GM19239 (cell line): ENCODE measurements at regions not wholly inside any gene's neighbourhood (a gene's known extent, or its start where the extent isn't known, plus 50 kb on each side); places are given as distances from the start of the nearest gene placed in this dataset.

Experiments used
- DNase-seq: peaks from one replicate; pipeline ENCODE4 v3.0.0; 2011; ENCODE audit warnings: low spot score; ENCODE audit not compliant: insufficient read length
- FAIRE-seq: peaks from 2 replicates; lab custom pipeline; 2011; peaks lifted over from hg19 to GRCh38; lab: Jason Lieb, UNC

DNA sequence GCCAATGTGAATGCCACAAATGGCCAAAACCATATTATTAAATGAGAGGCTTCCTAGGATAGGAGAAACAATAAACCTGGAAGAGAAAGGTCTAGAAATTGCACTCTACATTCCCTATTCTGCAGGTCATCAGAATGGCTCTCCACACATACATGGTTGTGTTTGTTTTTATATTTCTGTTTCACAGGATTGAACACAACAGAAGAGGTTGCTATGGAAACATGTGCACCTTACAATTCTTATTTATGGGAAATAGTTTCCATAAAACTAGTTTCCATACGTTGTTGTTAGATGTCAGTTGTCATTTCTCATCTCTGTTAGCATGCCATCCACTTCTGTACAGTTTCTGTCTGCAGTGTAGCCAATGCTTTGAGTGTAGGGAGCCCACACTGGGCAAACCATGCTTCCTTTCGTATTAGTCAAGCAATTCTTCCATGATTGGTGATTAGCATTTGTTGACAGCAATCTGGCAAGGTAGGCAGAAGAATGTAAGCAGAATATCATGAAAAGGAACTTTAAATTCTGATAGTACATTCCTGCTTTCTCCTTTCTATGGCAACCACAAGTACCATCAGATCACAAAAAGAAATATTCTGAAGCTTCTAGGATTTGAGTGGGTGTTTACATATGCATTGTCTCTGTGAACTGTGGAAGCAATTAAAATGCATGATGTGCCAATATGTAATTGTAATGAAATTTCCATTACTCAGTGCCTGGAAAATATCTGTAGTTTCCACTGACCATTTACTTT is 141.6 kb upstream of the AVPR1A start:
- FAIRE-seq (no peak), DNase-seq (no peak)

DNA sequence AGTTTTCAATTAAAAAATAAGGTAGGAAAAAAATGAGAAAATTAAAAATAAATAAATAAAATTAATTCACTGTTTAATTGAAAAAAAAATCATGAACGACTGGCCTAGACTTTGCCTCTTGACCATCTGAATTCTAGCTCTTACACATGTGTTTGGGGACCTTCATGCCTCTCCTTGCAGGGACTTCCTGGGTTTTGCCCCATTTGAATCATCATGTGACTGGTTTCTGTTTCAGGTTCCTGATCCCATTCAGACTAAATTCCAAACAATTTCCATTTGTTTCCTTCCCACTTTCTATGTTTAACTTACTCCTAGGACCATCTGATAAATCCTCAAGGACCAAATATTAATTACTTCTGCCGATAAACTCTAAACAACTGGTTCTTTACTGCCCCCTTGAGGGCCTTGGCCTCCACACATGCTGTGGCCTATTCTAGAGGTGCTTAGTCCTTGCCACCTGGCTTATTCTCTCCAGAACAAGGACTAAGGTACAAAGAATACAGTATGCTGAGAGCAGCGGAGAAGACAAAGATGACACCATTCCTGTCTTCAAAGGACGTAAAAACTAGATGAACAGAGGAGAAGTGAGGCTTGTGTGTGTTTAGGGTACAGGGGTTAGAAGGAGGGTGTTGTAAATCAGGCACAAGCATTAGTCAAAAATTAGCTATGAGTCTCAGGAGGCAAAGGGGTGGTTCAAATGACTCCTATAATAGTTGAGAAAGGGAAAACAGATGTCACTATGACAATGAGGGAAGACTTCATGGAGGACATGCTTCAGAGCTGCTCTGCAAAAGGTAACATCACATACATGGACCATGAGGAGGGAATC is 125.8 kb upstream of the AVPR1A start:
- DNase-seq (no peak), FAIRE-seq (peak; percentile 53)

- DNase-seq (no peak), FAIRE-seq (no peak)
Observed at GRCh38 chr12:63266988-63267387, 116.0 kb upstream of the AVPR1A start.

DNA sequence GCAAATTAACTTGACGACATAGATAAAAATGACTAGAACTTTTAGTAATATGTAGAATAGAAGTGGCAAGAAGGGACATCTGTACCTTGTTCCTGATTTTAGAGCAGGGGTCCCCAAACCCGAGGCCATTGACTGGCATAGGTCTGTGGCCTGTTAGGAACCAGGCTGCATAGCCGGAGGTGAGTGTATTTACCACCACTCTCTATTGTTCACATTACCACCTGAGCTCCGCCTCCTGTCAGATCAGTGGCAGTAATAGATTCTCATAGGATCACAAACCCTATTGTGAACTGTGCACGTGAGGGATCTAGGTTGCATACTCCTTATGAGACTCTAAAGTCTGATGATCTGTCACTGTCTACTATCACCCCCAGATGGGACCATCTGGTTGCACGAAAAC is 113.6 kb upstream of the AVPR1A start:
- FAIRE-seq (no peak), DNase-seq (no peak)

GRCh38 chr12:63250486-63250885 is 99.5 kb upstream of the AVPR1A start:
- no peak for FAIRE-seq
- no peak for DNase-seq

DNA sequence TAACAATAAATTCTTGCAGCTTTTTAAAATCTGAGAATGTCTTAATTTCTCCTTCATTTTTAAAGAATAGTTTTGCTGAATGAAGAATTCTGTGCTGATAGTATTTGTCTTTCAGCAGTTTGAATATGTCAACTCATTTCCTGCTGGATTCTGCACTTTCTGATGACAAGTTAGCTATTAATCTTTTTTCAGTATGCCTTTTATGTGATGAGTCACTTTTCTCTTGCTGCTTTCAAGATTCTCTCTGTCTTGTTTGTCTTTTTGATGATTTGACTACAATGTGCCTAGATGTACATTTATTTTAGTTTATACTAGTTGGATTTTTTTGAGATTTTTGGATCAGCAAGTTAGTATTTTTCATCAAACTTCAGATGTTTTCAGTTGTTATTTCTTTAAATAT is 87.9 kb upstream of the AVPR1A start:
- DNase-seq (no peak), FAIRE-seq (no peak)

GRCh38 chr12:63232896-63233295 is 81.9 kb upstream of the AVPR1A start:
- FAIRE-seq (no peak), DNase-seq (no peak)

DNA sequence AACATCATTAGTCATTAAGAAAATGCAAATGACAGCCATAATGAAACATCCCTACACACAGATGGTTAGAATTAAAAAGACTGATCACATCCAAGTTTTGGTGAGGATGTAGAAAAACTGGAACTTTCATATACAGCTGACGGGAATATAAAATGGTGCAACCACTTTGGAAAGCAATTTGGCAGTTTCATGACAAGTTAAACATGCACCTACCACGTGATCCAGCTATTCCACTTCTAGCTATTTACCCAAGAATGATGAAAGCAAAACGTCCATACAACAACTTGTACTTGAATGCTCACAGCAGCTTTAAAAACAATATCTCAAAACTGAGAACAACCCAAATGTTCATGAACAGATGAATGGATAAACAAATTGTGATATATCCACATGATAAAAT is 77.9 kb upstream of the AVPR1A start:
- FAIRE-seq (no peak), DNase-seq (no peak)

- no peak for DNase-seq
- no peak for FAIRE-seq
Observed at GRCh38 chr12:63226792-63227463, 75.9 kb upstream of the AVPR1A start.

- DNase-seq, result no peak
- FAIRE-seq, result no peak
Observed at GRCh38 chr12:63224396-63224795, 73.4 kb upstream of the AVPR1A start.

GRCh38 chr12:63223128-63223527 is 72.1 kb upstream of the AVPR1A start:
- FAIRE-seq (no peak), DNase-seq (no peak)

DNA sequence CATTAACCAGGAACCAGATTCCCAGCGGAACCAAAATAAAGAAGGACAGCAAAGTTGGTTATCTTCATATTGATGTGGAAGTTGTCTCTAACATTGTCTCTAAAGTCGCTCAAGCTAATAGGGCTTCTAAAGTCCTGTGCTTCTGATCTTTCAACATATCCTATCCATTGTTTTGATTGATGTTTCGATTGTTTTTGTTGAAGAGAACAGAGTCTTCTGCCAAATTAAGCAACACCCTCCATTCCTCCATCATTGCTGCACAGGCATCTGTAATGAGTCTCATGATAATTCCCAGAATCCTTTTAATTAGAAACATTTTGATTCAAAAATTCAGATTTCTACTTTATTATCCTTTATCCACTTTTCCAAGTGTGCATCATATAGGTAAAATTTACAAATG is 71.6 kb upstream of the AVPR1A start:
- DNase-seq (no peak), FAIRE-seq (no peak)

GRCh38 chr12:63220921-63221320 is 69.9 kb upstream of the AVPR1A start:
- DNase-seq (no peak), FAIRE-seq (no peak)

GRCh38 chr12:63212316-63212715 is 61.3 kb upstream of the AVPR1A start:
- FAIRE-seq (no peak), DNase-seq (no peak)

DNA sequence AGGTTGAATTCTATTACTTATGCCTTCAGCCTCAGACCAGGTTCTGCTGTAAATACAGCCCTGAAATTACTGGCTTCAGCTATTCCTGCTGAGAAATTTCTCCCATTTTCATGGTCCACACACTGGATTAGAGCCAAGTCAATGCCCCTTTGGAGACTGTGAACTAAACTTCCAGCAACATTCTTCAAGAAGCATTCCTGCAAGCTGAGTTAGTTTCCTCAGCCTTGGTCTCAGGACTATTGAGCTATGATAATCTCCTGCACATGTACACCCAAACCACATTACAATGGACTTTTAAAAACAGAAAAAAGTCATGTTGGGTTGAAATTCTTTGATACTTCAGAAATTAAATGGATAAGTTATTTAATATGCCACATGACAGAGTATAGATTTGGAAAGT is 58.0 kb upstream of the AVPR1A start:
- FAIRE-seq, result no peak
- no peak for DNase-seq

GRCh38 chr12:63206909-63207308 is 55.9 kb upstream of the AVPR1A start:
- FAIRE-seq (no peak), DNase-seq (no peak)

DNA sequence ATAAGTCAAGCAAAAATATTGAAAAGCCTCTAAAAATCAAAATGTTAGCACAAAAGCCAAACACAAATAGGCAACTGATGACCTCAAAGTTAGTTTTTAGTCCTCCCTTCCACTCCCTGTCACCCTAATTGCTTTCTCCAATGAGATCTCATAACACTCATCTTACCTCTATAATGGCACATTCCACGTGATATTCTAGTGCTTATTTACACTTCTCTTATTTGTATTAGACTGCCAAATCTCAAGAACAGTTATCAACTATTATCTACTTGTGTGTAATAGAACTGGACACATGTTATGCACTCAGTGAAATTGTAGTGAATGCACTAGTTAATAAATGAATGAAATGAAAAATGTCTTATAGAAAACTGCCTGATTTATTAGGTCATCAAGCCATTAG is 55.5 kb upstream of the AVPR1A start:
- DNase-seq (no peak), FAIRE-seq (no peak)
